ENCODE measurements at regions not wholly inside any gene's neighbourhood (a gene's known extent, or its start where the extent isn't known, plus 50 kb on each side); places are given as distances from the start of the nearest gene placed in this dataset.

DNA sequence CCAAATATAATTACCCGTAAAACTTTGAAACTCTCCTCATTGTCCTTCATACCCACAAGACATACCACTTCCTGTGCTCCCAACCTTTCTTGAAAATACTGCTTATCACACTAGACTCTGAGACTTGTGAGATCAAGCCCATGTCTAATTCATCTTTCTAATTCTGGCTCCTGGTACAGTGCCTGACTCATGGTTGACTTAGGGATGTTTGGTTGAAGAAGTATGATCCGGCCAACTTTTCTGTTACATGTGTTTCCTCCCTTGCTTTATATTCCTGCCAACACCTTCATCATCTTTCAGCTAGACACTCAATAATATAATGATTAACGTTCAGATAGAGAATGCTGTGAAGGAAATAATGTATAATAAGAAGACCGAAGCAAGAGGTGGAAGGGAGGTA is 58.2 kb downstream of the MEX3B start:
- intact Hi-C loops (cut with DNase I): no loop called here
- DNase-seq (ENCODE audit: missing footprints) (no peak), ATAC-seq (no peak)

- intact Hi-C loops (cut with DNase I): no loop called here
- ATAC-seq (no peak), DNase-seq (ENCODE audit: missing footprints) (no peak)
Observed at GRCh38 chr15:81983497-81983896, 62.3 kb downstream of the MEX3B start.

DNA sequence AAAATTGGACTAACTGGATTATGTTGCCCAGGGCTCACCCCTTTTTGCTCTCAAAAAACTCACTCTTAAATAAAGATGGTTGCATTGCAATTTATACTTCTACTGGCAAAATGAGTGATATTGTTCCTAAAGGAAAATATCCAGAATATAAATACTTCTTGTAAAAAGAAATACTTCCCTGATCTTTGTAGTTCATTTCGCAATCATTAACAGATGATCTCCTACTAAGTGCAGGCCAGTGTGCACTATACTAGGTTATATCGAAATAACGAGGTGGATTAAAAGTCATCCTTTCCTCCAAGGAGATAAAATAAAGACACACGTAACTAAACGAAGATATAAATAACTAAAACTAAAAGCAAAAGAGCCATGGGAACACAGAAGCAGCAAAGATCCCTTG is 63.0 kb downstream of the MEX3B start:
- intact Hi-C loops (cut with DNase I): no loop called here
- DNase-seq (ENCODE audit: missing footprints) (no peak), ATAC-seq (no peak)

- DNase-seq (ENCODE audit: missing footprints) (no peak), ATAC-seq (no peak)
- intact Hi-C loops (cut with DNase I): no loop called here
Observed at GRCh38 chr15:81981908-81982307, 63.9 kb downstream of the MEX3B start.

GRCh38 chr15:81977464-81977863 is 68.4 kb downstream of the MEX3B start:
- no peak for DNase-seq (ENCODE audit: missing footprints)
- intact Hi-C loops (cut with DNase I): no loop called here
- ATAC-seq: no peak

DNA sequence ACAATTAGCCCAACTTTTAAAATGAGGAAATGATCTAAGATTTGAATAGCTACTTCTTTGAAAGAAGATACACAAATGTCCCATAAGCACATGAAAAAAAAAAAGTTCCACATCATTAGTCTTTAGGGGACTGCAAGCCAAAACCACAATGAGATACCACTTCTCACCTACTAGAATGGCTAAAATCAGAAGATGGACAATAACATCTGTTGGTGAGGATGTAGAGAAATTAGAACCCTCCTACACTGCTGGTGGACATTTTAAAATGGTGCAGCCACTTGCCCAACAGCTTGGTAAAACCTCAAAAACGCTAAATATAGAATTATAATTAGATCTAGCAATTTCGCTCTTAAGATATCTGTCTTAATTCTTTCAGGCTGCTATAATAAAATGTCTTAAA is 77.1 kb downstream of the MEX3B start:
- ATAC-seq (no peak), DNase-seq (ENCODE audit: missing footprints) (no peak)
- intact Hi-C loops (cut with DNase I): no loop called here

DNA sequence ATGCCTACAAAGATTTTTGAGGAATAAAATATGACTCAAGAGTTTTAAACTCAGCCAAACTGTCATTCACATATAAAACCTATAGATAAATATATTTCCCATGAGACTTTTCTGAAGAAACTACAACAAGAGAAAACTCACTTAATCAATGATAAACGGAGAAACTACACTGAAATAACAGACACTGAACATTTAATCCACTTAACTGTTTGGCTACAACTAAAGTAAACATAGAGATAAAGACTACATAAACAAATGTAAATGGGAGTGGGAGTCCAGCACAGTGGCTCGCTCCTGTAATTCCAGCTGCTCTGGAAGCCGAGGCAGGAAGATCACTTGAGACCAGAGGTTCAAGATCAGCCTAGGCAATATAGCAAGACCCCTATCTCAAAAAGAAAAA is 79.2 kb downstream of the MEX3B start:
- DNase-seq (ENCODE audit: missing footprints): no peak
- intact Hi-C loops (cut with DNase I): no loop called here
- no peak for ATAC-seq

DNA sequence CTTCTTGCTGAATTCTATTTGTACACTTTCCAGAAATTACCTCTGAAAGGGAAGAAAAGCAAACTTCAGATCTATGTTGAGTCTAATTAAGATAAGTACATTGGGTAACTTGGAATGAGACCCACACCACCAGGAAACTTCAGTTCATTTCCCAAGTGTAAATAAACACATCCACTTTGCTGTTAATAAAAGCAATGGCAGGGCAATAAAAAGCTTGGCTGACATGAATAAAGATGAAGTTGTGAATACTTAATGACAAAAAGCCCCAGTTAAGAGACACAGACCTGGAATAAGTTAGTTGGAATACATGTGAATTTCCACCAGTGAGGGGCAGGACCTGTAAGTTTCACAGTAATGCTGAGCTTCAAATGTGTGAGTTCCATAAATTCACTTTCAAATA is 83.3 kb downstream of the MEX3B start:
- intact Hi-C loops (cut with DNase I): no loop called here
- no peak for ATAC-seq
- DNase-seq (ENCODE audit: missing footprints): no peak

DNA sequence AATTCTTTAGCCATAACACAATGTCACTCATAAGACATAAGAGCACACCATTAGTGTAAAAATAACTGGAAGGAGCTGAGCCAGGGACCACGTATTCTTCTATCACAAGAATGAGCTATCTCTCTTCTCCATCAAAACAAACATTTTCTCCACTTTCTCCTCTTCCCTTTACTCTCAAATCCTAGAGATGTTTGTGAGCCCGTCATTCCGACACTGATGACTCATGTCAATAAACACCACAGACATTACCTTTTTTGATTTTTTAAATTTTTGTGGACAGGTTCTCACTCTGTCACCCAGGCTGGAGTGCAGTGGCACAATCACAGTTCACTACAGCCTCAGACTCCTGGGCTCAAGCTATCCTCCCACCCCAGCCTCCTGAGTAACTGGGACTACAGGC is 86.6 kb downstream of the MEX3B start:
- DNase-seq (ENCODE audit: missing footprints) (no peak), ATAC-seq (no peak)
- intact Hi-C loops (cut with DNase I): no loop called here

- ATAC-seq (no peak), DNase-seq (ENCODE audit: missing footprints) (no peak)
- intact Hi-C loops (cut with DNase I): no loop called here
Observed at GRCh38 chr15:81957698-81958097, 88.1 kb downstream of the MEX3B start.

GRCh38 chr15:81955382-81956062 is 90.3 kb downstream of the MEX3B start:
- intact Hi-C loops (cut with DNase I): no loop called here
- no peak for DNase-seq (ENCODE audit: missing footprints)

GRCh38 chr15:81954158-81954783 is 91.5 kb downstream of the MEX3B start:
- ATAC-seq (no peak), DNase-seq (ENCODE audit: missing footprints) (no peak)
- intact Hi-C loops (cut with DNase I): no loop called here

More at GRCh38 chr15:81955382-81956062, 90.3 kb downstream of the MEX3B start:
- no peak for ATAC-seq

DNA sequence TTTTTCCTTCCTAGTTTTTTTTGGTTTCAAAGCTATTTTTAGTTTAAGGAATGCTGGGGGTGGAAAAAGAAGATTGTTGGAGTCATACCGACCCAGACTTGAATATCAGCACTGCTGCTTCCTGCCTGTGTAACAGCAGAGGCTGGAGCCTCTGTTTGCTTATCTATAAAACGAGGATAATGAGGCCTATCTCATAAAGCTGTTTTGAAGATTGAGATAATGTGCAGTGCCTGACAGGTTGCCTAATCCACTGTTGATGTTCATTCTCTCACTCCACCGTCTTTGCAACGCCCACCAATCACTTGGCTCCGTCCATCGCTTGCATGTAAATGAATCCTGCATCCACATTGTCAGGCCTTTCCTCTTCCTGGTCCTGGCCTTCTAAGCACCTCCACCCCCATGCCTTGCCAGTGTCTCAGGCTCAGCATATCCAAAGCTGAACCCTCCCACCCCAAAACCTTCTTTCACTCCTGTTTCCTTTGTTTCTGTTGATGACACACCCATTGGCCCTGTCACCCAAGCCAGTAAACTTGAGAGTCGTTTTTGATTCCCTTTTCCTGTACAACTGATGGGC is 94.9 kb downstream of the MEX3B start:
- intact Hi-C loops (cut with DNase I): no loop called here
- ATAC-seq (no peak), DNase-seq (ENCODE audit: missing footprints) (no peak)

DNA sequence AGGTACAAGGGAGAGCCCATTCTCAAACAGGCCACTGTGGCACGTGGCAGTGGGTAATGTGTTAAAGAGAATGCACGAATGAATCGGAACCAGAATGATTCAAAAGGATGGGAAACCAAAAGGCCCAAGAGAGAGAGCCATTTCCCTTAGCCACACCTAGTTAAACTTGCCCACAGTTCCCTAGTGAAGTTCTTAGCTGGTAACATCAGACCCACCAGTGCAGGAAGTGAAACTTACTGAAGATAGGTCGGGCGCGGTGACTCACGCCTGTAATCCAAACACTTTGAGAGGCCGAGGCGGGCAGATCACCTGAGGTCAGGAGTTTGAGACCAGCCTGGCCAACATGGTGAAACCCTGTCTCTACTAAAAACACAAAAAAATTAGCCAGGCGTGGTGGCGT is 97.1 kb downstream of the MEX3B start:
- DNase-seq (ENCODE audit: missing footprints): no peak
- intact Hi-C loops (cut with DNase I): no loop called here
- ATAC-seq: no peak

DNA sequence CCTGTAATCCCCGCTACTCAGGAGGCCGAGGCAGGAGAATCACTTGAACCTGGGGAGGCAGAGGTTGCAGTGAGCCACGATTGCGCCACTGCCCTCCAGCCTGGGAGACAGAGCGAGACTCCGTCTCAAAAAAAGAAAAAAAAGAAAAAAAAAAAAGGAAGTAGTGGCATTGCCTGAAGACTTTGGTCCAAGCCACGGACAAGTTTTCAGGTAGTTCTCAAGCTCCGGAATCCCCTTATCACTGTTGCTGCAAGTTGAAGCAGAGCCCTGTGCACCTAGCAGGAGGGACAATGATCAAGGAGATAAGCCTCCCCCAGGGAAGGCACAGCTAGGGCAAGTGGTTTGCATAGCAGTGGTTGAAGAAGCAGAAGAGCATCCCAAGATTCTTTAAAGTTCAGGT is 97.6 kb downstream of the MEX3B start:
- intact Hi-C loops (cut with DNase I): no loop called here
- DNase-seq (ENCODE audit: missing footprints) (no peak), ATAC-seq (no peak)

- ATAC-seq (no peak), DNase-seq (ENCODE audit: missing footprints) (no peak)
- intact Hi-C loops (cut with DNase I): no loop called here
Observed at GRCh38 chr15:81947548-81947947, 98.3 kb downstream of the MEX3B start.

GRCh38 chr15:81945014-81945615 is 100.7 kb downstream of the MEX3B start:
- DNase-seq (ENCODE audit: missing footprints) (no peak), ATAC-seq (no peak)
- intact Hi-C loops (cut with DNase I): no loop called here

- ATAC-seq (no peak), DNase-seq (ENCODE audit: missing footprints) (no peak)
- intact Hi-C loops (cut with DNase I): no loop called here
Observed at GRCh38 chr15:81942655-81943195, 103.1 kb downstream of the MEX3B start.

- intact Hi-C loops (cut with DNase I): no loop called here
- ATAC-seq: no peak
Observed at GRCh38 chr15:81942157-81942556, 103.7 kb downstream of the MEX3B start.

GRCh38 chr15:81941479-81941878 is 104.3 kb downstream of the MEX3B start:
- DNase-seq (ENCODE audit: missing footprints): no peak
- intact Hi-C loops (cut with DNase I): no loop called here
- no peak for ATAC-seq

More at GRCh38 chr15:81942157-81942556, 103.7 kb downstream of the MEX3B start:
- DNase-seq (ENCODE audit: missing footprints): no peak

Measured in Right ventricle myocardium inferior (tissue), 1 donor.